Spleen (tissue), 7 donors: ENCODE measurements at regions not wholly inside any gene's neighbourhood (a gene's known extent, or its start where the extent isn't known, plus 50 kb on each side); places are given as distances from the start of the nearest gene placed in this dataset.

Experiments
- CTCF ChIP-seq, 11 experiments: fragments of 200-600 bp in 7 of 11; fragments of 450-650 bp in 4 of 11; sonication (generic) in 4 of 11; IDR thresholded peaks in 8 of 11; conservative IDR thresholded peaks in 3 of 11; 1 replicate in 7 of 11; 2 replicates in 4 of 11; pipeline versions ENCODE4 v1.4.0 to v1.8.0; 2016 to 2021; ENCODE audit warnings: antibody characterized with exemption in 11 of 11, inconsistent platforms in 4 of 11, mild to moderate bottlenecking in 1 of 11
- POLR2A ChIP-seq, 3 donors: fragments of 450-650 bp; IDR thresholded peaks; one replicate each; pipeline ENCODE4 v1.5.1; 2017; ENCODE audit warnings: antibody characterized with exemption in 3 of 3, mild to moderate bottlenecking in 1 of 3
- POLR2AphosphoS5 ChIP-seq, 3 donors: sonication (generic); formaldehyde crosslinking; IDR thresholded peaks; one replicate each; pipeline ENCODE4 v1.5.1; 2017; ENCODE audit warnings: antibody characterized with exemption in 3 of 3
- donor health status: DM: no; HTN: no; CAD: no; lungs with moderate emphysema.
- donor health status: DM: no; HTN: no; CAD: no.
- donor health status: DM: no; HTN: no; CAD: no.

GRCh38 chr5:173817561-173817960 lies 70.6 kb upstream of the CPEB4 start:
- TF ChIP-seq POLR2A (IDR thresholded peaks at IDR 0.05) = no peak
- no peak for TF ChIP-seq CTCF (IDR thresholded peaks at IDR 0.05 in 8 of 11, conservative IDR thresholded peaks at IDR 0.05 in 3 of 11)
- TF ChIP-seq POLR2AphosphoS5 (IDR thresholded peaks at IDR 0.05) = no peak
